ENCODE measurements at regions not wholly inside any gene's neighbourhood (a gene's known extent, or its start where the extent isn't known, plus 50 kb on each side); places are given as distances from the start of the nearest gene placed in this dataset.

DNA sequence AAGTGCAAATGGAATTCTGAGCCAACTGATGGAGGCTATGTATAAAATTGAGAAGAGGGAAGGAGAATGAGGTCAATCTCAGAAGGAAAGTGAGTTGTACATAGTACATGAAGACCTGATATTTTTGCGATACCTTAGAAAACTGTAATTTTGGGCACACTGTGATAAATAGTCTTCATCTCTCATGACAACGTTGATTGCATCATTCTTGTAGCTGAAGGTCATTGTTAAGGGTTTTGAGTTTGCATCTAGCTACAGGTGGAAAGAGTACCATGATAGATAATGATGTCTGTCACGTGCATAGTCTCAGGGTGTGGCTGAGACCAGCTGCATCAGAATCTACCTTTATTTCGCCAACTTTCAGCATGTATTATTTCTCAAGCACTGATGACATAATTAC, 435.4 kb upstream of the MDFIC2 start:
- Histone ChIP-seq H3K4me1 (no peaks in the 10 kb centered on the region), H3K9me3 (no peaks in the 10 kb centered on the region), H3K27me3 (no peaks in the 10 kb centered on the region), H3K27ac (no peak overlapping the region), H3K4me3 (no peak overlapping the region), H3K36me3 (no peaks in the 10 kb centered on the region)
- DNase-seq (ENCODE audit: low spot score in 2 of 2) = no peak
- TF ChIP-seq POLR2A (IDR thresholded peaks at IDR 0.05) = no peak
- TF ChIP-seq POLR2AphosphoS5 (IDR thresholded peaks at IDR 0.05) = no peak
- TF ChIP-seq, protein P1, sequence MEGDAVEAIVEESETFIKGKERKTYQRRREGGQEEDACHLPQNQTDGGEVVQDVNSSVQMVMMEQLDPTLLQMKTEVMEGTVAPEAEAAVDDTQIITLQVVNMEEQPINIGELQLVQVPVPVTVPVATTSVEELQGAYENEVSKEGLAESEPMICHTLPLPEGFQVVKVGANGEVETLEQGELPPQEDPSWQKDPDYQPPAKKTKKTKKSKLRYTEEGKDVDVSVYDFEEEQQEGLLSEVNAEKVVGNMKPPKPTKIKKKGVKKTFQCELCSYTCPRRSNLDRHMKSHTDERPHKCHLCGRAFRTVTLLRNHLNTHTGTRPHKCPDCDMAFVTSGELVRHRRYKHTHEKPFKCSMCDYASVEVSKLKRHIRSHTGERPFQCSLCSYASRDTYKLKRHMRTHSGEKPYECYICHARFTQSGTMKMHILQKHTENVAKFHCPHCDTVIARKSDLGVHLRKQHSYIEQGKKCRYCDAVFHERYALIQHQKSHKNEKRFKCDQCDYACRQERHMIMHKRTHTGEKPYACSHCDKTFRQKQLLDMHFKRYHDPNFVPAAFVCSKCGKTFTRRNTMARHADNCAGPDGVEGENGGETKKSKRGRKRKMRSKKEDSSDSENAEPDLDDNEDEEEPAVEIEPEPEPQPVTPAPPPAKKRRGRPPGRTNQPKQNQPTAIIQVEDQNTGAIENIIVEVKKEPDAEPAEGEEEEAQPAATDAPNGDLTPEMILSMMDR (IDR thresholded peaks at IDR 0.05) = no peak
- intact Hi-C loops (cut with DNase I; ENCODE audit: low total_unique reads) = no loop called here

DNA sequence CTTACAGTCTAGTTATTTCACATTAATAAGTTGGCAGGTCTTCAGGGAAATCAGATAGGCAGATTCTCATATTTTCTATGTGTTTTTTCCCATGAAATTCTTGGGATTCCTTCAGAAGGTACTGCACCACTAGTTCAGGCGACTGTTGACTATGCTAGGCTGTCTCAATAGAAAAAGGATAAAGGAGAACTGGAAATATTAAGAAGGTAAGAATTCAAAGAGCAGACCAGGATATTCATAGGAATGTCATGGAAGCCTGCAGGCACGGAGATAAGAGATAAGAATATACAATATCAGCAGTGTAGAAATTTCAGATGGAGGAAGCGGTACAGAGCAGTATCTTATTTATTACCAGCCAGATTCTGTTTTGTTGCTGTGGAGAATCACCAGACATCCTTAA, 432.1 kb upstream of the MDFIC2 start:
- no peaks in the 10 kb centered on the region for H3K4me1 ChIP-seq
- no peak for DNase-seq (ENCODE audit: low spot score in 2 of 2)
- H3K27ac ChIP-seq = no peak overlapping the region
- no peaks in the 10 kb centered on the region for H3K9me3 ChIP-seq
- H3K36me3 ChIP-seq = no peaks in the 10 kb centered on the region
- H3K4me3 ChIP-seq = no peak overlapping the region
- no peaks in the 10 kb centered on the region for H3K27me3 ChIP-seq
- TF ChIP-seq POLR2AphosphoS5 (IDR thresholded peaks at IDR 0.05) = no peak
- intact Hi-C loops (cut with DNase I; ENCODE audit: low total_unique reads) = no loop called here

- Histone ChIP-seq H3K4me3 (no peak overlapping the region), H3K9me3 (no peaks in the 10 kb centered on the region), H3K4me1 (no peaks in the 10 kb centered on the region), H3K36me3 (no peaks in the 10 kb centered on the region), H3K27ac (no peak overlapping the region), H3K27me3 (no peaks in the 10 kb centered on the region)
- no peak for DNase-seq (ENCODE audit: low spot score in 2 of 2)
- intact Hi-C loops (cut with DNase I; ENCODE audit: low total_unique reads) = no loop called here
- TF ChIP-seq POLR2AphosphoS5 (IDR thresholded peaks at IDR 0.05) = no peak
- no peak for TF ChIP-seq POLR2A (IDR thresholded peaks at IDR 0.05)
- TF ChIP-seq, protein P1 (IDR thresholded peaks at IDR 0.05) = no peak
These were observed 431.3 kb upstream of the MDFIC2 start for GRCh38 chr3:70743754-70744153.

GRCh38 chr3:70742081-70742480, 429.6 kb upstream of the MDFIC2 start:
- no peaks in the 10 kb centered on the region for H3K4me1 ChIP-seq
- intact Hi-C loops (cut with DNase I; ENCODE audit: low total_unique reads) = no loop called here
- TF ChIP-seq POLR2AphosphoS5 (IDR thresholded peaks at IDR 0.05) (no peak), POLR2A (IDR thresholded peaks at IDR 0.05) (no peak)
- TF ChIP-seq, protein P1 (IDR thresholded peaks at IDR 0.05) = no peak

GRCh38 chr3:70740872-70741271, 428.4 kb upstream of the MDFIC2 start:
- no peaks in the 10 kb centered on the region for H3K36me3 ChIP-seq
- TF ChIP-seq POLR2A (IDR thresholded peaks at IDR 0.05) (no peak), POLR2AphosphoS5 (IDR thresholded peaks at IDR 0.05) (no peak)
- TF ChIP-seq, protein P1 (IDR thresholded peaks at IDR 0.05) = no peak
- intact Hi-C loops (cut with DNase I; ENCODE audit: low total_unique reads) = no loop called here
- no peak for DNase-seq (ENCODE audit: low spot score in 2 of 2)
- H3K27ac ChIP-seq = no peak overlapping the region
- H3K4me3 ChIP-seq = no peak overlapping the region
- H3K9me3 ChIP-seq = no peaks in the 10 kb centered on the region
- no peaks in the 10 kb centered on the region for H3K4me1 ChIP-seq
- no peaks in the 10 kb centered on the region for H3K27me3 ChIP-seq

More at GRCh38 chr3:70742081-70742480, 429.6 kb upstream of the MDFIC2 start:
- H3K9me3 ChIP-seq = no peaks in the 10 kb centered on the region
- no peak overlapping the region for H3K4me3 ChIP-seq
- DNase-seq (ENCODE audit: low spot score in 2 of 2) = no peak
- no peak overlapping the region for H3K27ac ChIP-seq
- no peaks in the 10 kb centered on the region for H3K36me3 ChIP-seq
- H3K27me3 ChIP-seq = no peaks in the 10 kb centered on the region

DNA sequence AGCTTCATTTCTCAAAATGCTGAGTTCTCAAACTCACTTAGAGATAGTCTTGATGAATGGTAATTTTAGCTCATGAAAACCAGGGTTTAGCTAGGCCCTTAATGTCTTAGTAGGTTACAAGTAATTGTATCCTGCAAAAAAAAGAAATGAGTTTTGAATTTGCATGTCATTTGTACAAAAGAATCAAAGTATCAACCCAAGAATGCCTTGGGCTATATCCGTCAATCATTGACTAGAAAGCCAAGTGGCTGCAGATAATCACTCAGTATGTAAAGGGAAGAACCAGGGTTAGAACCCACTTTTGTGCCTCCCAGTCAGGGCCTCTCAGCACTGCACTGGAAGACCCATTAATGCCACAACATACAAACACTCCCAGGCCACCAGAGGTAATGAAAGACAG, 427.6 kb upstream of the MDFIC2 start:
- H3K36me3 ChIP-seq = no peaks in the 10 kb centered on the region
- no peak overlapping the region for H3K27ac ChIP-seq
- no peak overlapping the region for H3K4me3 ChIP-seq
- intact Hi-C loops (cut with DNase I; ENCODE audit: low total_unique reads) = no loop called here
- TF ChIP-seq, protein P1 (IDR thresholded peaks at IDR 0.05) = no peak
- TF ChIP-seq POLR2AphosphoS5 (IDR thresholded peaks at IDR 0.05) (no peak), POLR2A (IDR thresholded peaks at IDR 0.05) (no peak)
- no peak for DNase-seq (ENCODE audit: low spot score in 2 of 2)
- no peaks in the 10 kb centered on the region for H3K4me1 ChIP-seq
- H3K9me3 ChIP-seq = no peaks in the 10 kb centered on the region
- H3K27me3 ChIP-seq = no peaks in the 10 kb centered on the region
